Caco-2 (cell line): ENCODE measurements at regions not wholly inside any gene's neighbourhood (a gene's known extent, or its start where the extent isn't known, plus 50 kb on each side); places are given as distances from the start of the nearest gene placed in this dataset.

Experiments
- BruUV-seq: library from RNA; stranded (reverse); fragments of 400-500 nt; replicated peaks from 2 replicates; lab custom pipeline; 2021; lab: Mats Ljungman, UMichigan
- CTCF ChIA-PET: fragments of 300-600 bp; sonication (Branson Sonifier 250); formaldehyde crosslinking; loops from one replicate; lab custom pipeline; 2022; ENCODE audit warnings: antibody characterized with exemption; lab: Charles Lee
- POLR2A ChIA-PET: fragments of 300-600 bp; sonication (Branson Sonifier 250); formaldehyde crosslinking; loops from one replicate; lab custom pipeline; 2022; ENCODE audit warnings: antibody characterized with exemption; lab: Charles Lee
- DNase-seq, 2 experiments: peaks; one replicate each; pipeline versions ENCODE4 v3.0.0 to v3.0.0-alpha.2; 2020 to 2022
- H3K27me3 ChIP-seq: replicated peaks from 2 replicates; pipeline ENCODE4 v1.6.0; 2011; ENCODE audit warnings: low read length; ENCODE audit not compliant: control insufficient read depth, insufficient read depth
- H3K36me3 ChIP-seq: 2 replicates; pipeline ENCODE4 v1.5.1; 2011; ENCODE audit warnings: low read length; ENCODE audit not compliant: control insufficient read depth, insufficient read depth
- H3K4me1 ChIP-seq: fragments of 250-450 bp; sonication (Bioruptor Pico); 2 replicates; pipeline ENCODE4 v1.5.1; 2020; ENCODE audit warnings: mild to moderate bottlenecking
- H3K4me3 ChIP-seq: 2 replicates; pipeline ENCODE4 v1.5.1; 2011; ENCODE audit warnings: low read depth, mild to moderate bottlenecking, control low read depth, low read length
- H3K9me3 ChIP-seq: fragments of 250-450 bp; sonication (Bioruptor Pico); 2 replicates; pipeline ENCODE4 v1.5.1; 2020; ENCODE audit warnings: mild to moderate bottlenecking, moderate library complexity
- H3K27ac Mint-ChIP-seq: one replicate; pipeline ENCODE4 v1.8.0; 2022; ENCODE audit warnings: mixed read lengths; ENCODE audit not compliant: unreplicated experiment
- H3K27me3 Mint-ChIP-seq: one replicate; pipeline ENCODE4 v1.8.0; 2022; ENCODE audit warnings: mixed read lengths; ENCODE audit not compliant: insufficient read depth, unreplicated experiment
- H3K36me3 Mint-ChIP-seq: one replicate; pipeline ENCODE4 v1.8.0; 2022; ENCODE audit warnings: mild to moderate bottlenecking, mixed read lengths; ENCODE audit not compliant: insufficient read depth, unreplicated experiment
- H3K4me1 Mint-ChIP-seq: one replicate; pipeline ENCODE4 v1.8.0; 2022; ENCODE audit warnings: low read depth, mixed read lengths; ENCODE audit not compliant: unreplicated experiment
- H3K4me3 Mint-ChIP-seq: one replicate; pipeline ENCODE4 v1.8.0; 2022; ENCODE audit warnings: mild to moderate bottlenecking, moderate library complexity, mixed read lengths; ENCODE audit not compliant: unreplicated experiment
- H3K9me3 Mint-ChIP-seq: one replicate; pipeline ENCODE4 v1.8.0; 2022; ENCODE audit warnings: mixed read lengths; ENCODE audit not compliant: unreplicated experiment
- intact Hi-C: fragments of 100-400 bp; cut with micrococcal nuclease; formaldehyde crosslinking; loops from one replicate; pipeline ENCODE4 v1.10.0; 2022; ENCODE audit not compliant: unreplicated experiment
- TF ChIP-seq, protein P1 (sequence below), 2 experiments: fragments of 200-600 bp in 1 of 2; IDR thresholded peaks; 1 replicate in 1 of 2; 2 replicates in 1 of 2; pipeline versions ENCODE4 v1.5.1 to v1.8.0; 2011 to 2022; ENCODE audit warnings: antibody characterized with exemption in 1 of 2, control low read depth in 1 of 2, inconsistent platforms in 1 of 2, low read depth in 1 of 2, low read length in 1 of 2, mild to moderate bottlenecking in 1 of 2, moderate library complexity in 1 of 2; ENCODE audit not compliant: insufficient read depth in 1 of 2, severe bottlenecking in 1 of 2, unreplicated experiment in 1 of 2

DNA sequence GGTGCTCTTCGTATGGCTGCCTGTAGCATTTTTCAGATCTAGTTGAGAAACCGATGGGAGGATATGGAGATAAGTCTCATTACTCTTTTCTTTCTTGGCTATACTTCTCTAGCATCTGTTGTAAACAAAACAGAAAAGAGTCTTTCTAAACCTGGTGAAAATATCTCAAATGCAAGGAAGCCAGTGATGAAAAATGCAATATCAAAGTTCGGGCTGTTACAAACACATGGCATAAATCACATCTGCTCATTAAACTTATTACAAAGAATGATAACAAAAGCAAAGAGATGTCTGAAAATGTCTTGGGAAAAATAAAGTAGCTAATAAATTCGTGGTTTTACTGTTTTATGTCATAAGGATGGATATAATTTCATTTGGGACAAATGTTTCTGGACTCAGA lies 71.8 kb upstream of the IGFBP3 start:
- Histone ChIP-seq H3K9me3 (peaks cover 15% of the 10 kb centered on the region), H3K4me1 (no peaks in the 10 kb centered on the region), H3K4me3 (no peak overlapping the region), H3K27me3 (no peaks in the 10 kb centered on the region), H3K36me3 (no peaks in the 10 kb centered on the region)
- no peaks in the 10 kb centered on the region for H3K4me1 Mint-ChIP-seq
- no peaks in the 10 kb centered on the region for H3K36me3 Mint-ChIP-seq
- DNase-seq = no peak
- peaks cover under 1% of the 10 kb centered on the region for H3K27me3 Mint-ChIP-seq
- ChIA-PET CTCF (no interaction called here), POLR2A (no interaction called here)
- H3K27ac Mint-ChIP-seq = no peak overlapping the region
- intact Hi-C loops = no loop called here
- no TSS peak for BruUV-seq
- H3K4me3 Mint-ChIP-seq = no peak overlapping the region
- H3K9me3 Mint-ChIP-seq = peaks cover 20% of the 10 kb centered on the region
- TF ChIP-seq, protein P1, sequence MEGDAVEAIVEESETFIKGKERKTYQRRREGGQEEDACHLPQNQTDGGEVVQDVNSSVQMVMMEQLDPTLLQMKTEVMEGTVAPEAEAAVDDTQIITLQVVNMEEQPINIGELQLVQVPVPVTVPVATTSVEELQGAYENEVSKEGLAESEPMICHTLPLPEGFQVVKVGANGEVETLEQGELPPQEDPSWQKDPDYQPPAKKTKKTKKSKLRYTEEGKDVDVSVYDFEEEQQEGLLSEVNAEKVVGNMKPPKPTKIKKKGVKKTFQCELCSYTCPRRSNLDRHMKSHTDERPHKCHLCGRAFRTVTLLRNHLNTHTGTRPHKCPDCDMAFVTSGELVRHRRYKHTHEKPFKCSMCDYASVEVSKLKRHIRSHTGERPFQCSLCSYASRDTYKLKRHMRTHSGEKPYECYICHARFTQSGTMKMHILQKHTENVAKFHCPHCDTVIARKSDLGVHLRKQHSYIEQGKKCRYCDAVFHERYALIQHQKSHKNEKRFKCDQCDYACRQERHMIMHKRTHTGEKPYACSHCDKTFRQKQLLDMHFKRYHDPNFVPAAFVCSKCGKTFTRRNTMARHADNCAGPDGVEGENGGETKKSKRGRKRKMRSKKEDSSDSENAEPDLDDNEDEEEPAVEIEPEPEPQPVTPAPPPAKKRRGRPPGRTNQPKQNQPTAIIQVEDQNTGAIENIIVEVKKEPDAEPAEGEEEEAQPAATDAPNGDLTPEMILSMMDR (IDR thresholded peaks at IDR 0.05; ENCODE audit: insufficient read depth in 1 of 2, low read depth in 1 of 2, low read length in 1 of 2, severe bottlenecking in 1 of 2, unreplicated experiment in 1 of 2) = no peak

DNA sequence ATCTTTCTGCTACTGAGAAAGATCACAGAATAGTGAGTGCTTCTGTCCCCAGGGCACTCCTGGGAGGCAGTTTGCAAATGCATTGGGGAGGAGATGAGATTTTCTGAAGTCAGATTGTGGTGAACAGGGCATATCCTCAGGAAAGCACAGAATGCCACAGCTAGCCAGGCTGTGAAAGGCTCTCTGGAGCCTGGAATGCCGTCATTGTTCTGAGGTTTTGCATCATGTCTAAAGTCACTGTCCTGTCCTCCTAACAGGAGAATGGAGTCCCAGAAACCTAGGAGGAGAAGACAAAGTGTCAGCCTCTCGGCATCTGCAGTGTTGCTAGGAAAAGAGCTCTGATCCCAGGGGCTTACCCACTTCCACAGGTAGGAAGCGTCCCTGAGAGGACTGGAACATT lies 69.2 kb upstream of the IGFBP3 start:
- CTCF ChIA-PET = no interaction called here
- H3K36me3 ChIP-seq = no peaks in the 10 kb centered on the region

DNA sequence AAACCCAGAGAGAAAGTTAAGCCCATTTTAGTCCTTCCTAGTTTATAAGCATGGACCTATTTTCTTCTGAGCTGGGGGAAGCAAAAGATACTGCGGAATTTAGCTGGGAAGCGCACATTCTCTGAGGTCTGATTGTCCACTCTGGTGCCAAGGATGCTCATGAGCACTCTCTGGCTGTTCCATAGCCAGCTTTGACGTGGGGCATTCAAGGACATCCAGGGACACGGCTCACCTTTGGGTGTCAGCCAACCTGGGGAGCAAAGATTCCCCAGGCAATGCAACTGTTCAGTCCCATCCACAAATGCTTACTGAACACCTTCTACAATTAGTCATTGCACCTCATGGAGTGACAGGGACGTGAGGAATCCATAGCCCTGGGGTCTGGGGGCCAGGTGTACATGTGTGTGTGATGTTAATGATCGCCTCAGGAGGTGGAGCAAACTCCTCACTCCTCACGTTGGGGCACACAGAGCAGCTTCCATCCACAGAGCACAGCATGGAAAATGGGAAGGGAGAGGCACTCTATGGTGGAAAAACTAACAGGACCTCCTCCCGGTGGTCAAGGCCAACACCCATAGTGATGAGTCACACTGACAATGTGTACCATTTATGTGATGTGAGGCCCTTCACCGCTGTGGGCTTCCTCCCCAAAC lies 67.5 kb upstream of the IGFBP3 start:
- Mint-ChIP-seq H3K27ac (no peak overlapping the region), H3K4me1 (no peaks in the 10 kb centered on the region), H3K36me3 (no peaks in the 10 kb centered on the region), H3K4me3 (no peak overlapping the region), H3K27me3 (no peaks in the 10 kb centered on the region), H3K9me3 (no peaks in the 10 kb centered on the region)
- Histone ChIP-seq H3K9me3 (no peaks in the 10 kb centered on the region), H3K36me3 (no peaks in the 10 kb centered on the region), H3K4me3 (no peak overlapping the region), H3K27me3 (no peaks in the 10 kb centered on the region), H3K4me1 (no peaks in the 10 kb centered on the region)
- intact Hi-C loops = no loop called here
- TF ChIP-seq, protein P1 (IDR thresholded peaks at IDR 0.05; ENCODE audit: insufficient read depth in 1 of 2, low read depth in 1 of 2, low read length in 1 of 2, severe bottlenecking in 1 of 2, unreplicated experiment in 1 of 2) = no peak
- BruUV-seq = no TSS peak
- CTCF ChIA-PET = interaction anchor here (0.6 kb wide), 1 partner anchor 703 kb away, joined by 3 read pairs; no protein-coding TSS in a partner anchor
- POLR2A ChIA-PET = no interaction called here
- no peak for DNase-seq

More for the DNA sequence above, 69.2 kb upstream of the IGFBP3 start:
- no peak for DNase-seq
- Histone ChIP-seq H3K4me1 (no peaks in the 10 kb centered on the region), H3K4me3 (no peak overlapping the region), H3K27me3 (no peaks in the 10 kb centered on the region), H3K9me3 (no peaks in the 10 kb centered on the region)
- Mint-ChIP-seq H3K4me3 (no peak overlapping the region), H3K27me3 (no peaks in the 10 kb centered on the region), H3K4me1 (no peaks in the 10 kb centered on the region), H3K9me3 (peaks cover 2% of the 10 kb centered on the region), H3K36me3 (no peaks in the 10 kb centered on the region), H3K27ac (no peak overlapping the region)
- POLR2A ChIA-PET = no interaction called here
- intact Hi-C loops = no loop called here
- no TSS peak for BruUV-seq
- TF ChIP-seq, protein P1 (IDR thresholded peaks at IDR 0.05; ENCODE audit: insufficient read depth in 1 of 2, low read depth in 1 of 2, low read length in 1 of 2, severe bottlenecking in 1 of 2, unreplicated experiment in 1 of 2) = no peak
